ENCODE measurements at regions not wholly inside any gene's neighbourhood (a gene's known extent, or its start where the extent isn't known, plus 50 kb on each side); places are given as distances from the start of the nearest gene placed in this dataset.

DNA sequence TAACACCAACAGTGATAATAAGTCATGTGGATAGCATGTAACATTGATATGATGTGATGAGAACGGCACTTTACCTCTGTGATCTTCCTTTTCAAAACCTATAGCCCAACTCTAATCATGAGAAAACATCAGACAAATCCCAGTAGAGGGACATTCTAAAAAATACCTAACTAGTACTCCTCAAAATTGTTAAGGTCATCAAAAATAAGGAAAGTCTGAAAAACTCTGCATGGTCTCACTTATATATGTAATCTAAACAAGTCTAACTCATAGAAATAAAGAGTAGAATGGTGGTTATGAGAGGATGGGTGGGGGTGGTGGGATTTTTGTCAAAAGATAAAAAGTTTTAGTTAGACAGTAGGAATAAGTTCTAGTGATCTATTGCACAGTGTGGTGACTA is 243.9 kb upstream of the GRIA3 start:
- no peak for DNase-seq (ENCODE audit: low spot score)

GRCh38 chrX:122941806-122942205 is 242.3 kb upstream of the GRIA3 start:
- no peaks in the 10 kb centered on the region for H3K79me2 ChIP-seq
- H2AFZ ChIP-seq = no peak overlapping the region
- no peaks in the 10 kb centered on the region for H4K20me1 ChIP-seq (ENCODE audit: insufficient read depth, poor library complexity, severe bottlenecking)
- no peak for DNase-seq (ENCODE audit: low spot score)
- no peak overlapping the region for H3K4me2 ChIP-seq
- no peaks in the 10 kb centered on the region for H3K36me3 ChIP-seq (replicated peaks; ENCODE audit: insufficient read depth, low read depth)
- H3K27me3 ChIP-seq = no peaks in the 10 kb centered on the region
- H3K27ac ChIP-seq = no peak overlapping the region
- H3K9me3 ChIP-seq (ENCODE audit: low read depth) = no peaks in the 10 kb centered on the region
- 41% methylated on average over 1 of the region's 1 CpG for WGBS (ENCODE audit: low lambda C conversion rate, missing lambda C conversion rate)
- H3K4me1 ChIP-seq (ENCODE audit: insufficient read depth) = no peaks in the 10 kb centered on the region
- TF ChIP-seq EZH2 (IDR thresholded peaks at IDR 0.05; ENCODE audit: borderline replicate concordance) (no peak), EZH2phosphoT487 (IDR thresholded peaks at IDR 0.05; ENCODE audit: low read depth, severe bottlenecking, unreplicated experiment) (no peak)
- TF ChIP-seq, protein P1, sequence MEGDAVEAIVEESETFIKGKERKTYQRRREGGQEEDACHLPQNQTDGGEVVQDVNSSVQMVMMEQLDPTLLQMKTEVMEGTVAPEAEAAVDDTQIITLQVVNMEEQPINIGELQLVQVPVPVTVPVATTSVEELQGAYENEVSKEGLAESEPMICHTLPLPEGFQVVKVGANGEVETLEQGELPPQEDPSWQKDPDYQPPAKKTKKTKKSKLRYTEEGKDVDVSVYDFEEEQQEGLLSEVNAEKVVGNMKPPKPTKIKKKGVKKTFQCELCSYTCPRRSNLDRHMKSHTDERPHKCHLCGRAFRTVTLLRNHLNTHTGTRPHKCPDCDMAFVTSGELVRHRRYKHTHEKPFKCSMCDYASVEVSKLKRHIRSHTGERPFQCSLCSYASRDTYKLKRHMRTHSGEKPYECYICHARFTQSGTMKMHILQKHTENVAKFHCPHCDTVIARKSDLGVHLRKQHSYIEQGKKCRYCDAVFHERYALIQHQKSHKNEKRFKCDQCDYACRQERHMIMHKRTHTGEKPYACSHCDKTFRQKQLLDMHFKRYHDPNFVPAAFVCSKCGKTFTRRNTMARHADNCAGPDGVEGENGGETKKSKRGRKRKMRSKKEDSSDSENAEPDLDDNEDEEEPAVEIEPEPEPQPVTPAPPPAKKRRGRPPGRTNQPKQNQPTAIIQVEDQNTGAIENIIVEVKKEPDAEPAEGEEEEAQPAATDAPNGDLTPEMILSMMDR (IDR thresholded peaks at IDR 0.05; ENCODE audit: poor library complexity) = no peak
- no peaks in the 10 kb centered on the region for H3K9me2 ChIP-seq (replicated peaks; ENCODE audit: insufficient read depth)
- no peak overlapping the region for H3K4me3 ChIP-seq

More for the DNA sequence above, 243.9 kb upstream of the GRIA3 start:
- Histone ChIP-seq H3K4me3 (no peak overlapping the region), H3K27me3 (no peaks in the 10 kb centered on the region), H3K4me2 (no peak overlapping the region), H3K27ac (no peak overlapping the region), H2AFZ (no peak overlapping the region), H4K20me1 (ENCODE audit: insufficient read depth, poor library complexity, severe bottlenecking) (no peaks in the 10 kb centered on the region), H3K79me2 (no peaks in the 10 kb centered on the region), H3K9me3 (ENCODE audit: low read depth) (no peaks in the 10 kb centered on the region), H3K36me3 (replicated peaks; ENCODE audit: insufficient read depth, low read depth) (no peaks in the 10 kb centered on the region), H3K4me1 (ENCODE audit: insufficient read depth) (no peaks in the 10 kb centered on the region), H3K9me2 (replicated peaks; ENCODE audit: insufficient read depth) (no peaks in the 10 kb centered on the region)
- TF ChIP-seq, protein P1 (IDR thresholded peaks at IDR 0.05; ENCODE audit: poor library complexity) = no peak
- no peak for TF ChIP-seq EZH2phosphoT487 (IDR thresholded peaks at IDR 0.05; ENCODE audit: low read depth, severe bottlenecking, unreplicated experiment)
- no peak for TF ChIP-seq EZH2 (IDR thresholded peaks at IDR 0.05; ENCODE audit: borderline replicate concordance)
- WGBS (ENCODE audit: low lambda C conversion rate, missing lambda C conversion rate) = 64% methylated on average over 1 of the region's 1 CpG

- no peaks in the 10 kb centered on the region for H3K79me2 ChIP-seq
- no peak overlapping the region for H3K4me3 ChIP-seq
- no peak overlapping the region for H2AFZ ChIP-seq
- no peak for DNase-seq (ENCODE audit: low spot score)
- WGBS (ENCODE audit: low lambda C conversion rate, missing lambda C conversion rate) = 85% methylated on average over 3 of the region's 3 CpGs
- no peaks in the 10 kb centered on the region for H3K9me3 ChIP-seq (ENCODE audit: low read depth)
- TF ChIP-seq EZH2phosphoT487 (IDR thresholded peaks at IDR 0.05; ENCODE audit: low read depth, severe bottlenecking, unreplicated experiment) = no peak
- TF ChIP-seq EZH2 (IDR thresholded peaks at IDR 0.05; ENCODE audit: borderline replicate concordance) = no peak
- TF ChIP-seq, protein P1 (IDR thresholded peaks at IDR 0.05; ENCODE audit: poor library complexity) = no peak
- no peaks in the 10 kb centered on the region for H3K36me3 ChIP-seq (replicated peaks; ENCODE audit: insufficient read depth, low read depth)
- no peaks in the 10 kb centered on the region for H4K20me1 ChIP-seq (ENCODE audit: insufficient read depth, poor library complexity, severe bottlenecking)
- H3K4me1 ChIP-seq (ENCODE audit: insufficient read depth) = no peaks in the 10 kb centered on the region
- no peak overlapping the region for H3K4me2 ChIP-seq
- H3K27me3 ChIP-seq = no peaks in the 10 kb centered on the region
- no peak overlapping the region for H3K27ac ChIP-seq
- H3K9me2 ChIP-seq (replicated peaks; ENCODE audit: insufficient read depth) = no peaks in the 10 kb centered on the region
These were observed 240.2 kb upstream of the GRIA3 start for GRCh38 chrX:122943918-122944317.

- H3K4me2 ChIP-seq = no peak overlapping the region
- H2AFZ ChIP-seq = no peak overlapping the region
- H3K4me1 ChIP-seq (ENCODE audit: insufficient read depth) = no peaks in the 10 kb centered on the region
- H3K9me3 ChIP-seq (ENCODE audit: low read depth) = no peaks in the 10 kb centered on the region
- H3K4me3 ChIP-seq = no peak overlapping the region
- WGBS (ENCODE audit: low lambda C conversion rate, missing lambda C conversion rate) = 69% methylated on average over 4 of the region's 4 CpGs
- no peaks in the 10 kb centered on the region for H3K27me3 ChIP-seq
- no peaks in the 10 kb centered on the region for H3K36me3 ChIP-seq (replicated peaks; ENCODE audit: insufficient read depth, low read depth)
- H3K79me2 ChIP-seq = no peaks in the 10 kb centered on the region
- TF ChIP-seq, protein P1 (IDR thresholded peaks at IDR 0.05; ENCODE audit: poor library complexity) = no peak
- TF ChIP-seq EZH2phosphoT487 (IDR thresholded peaks at IDR 0.05; ENCODE audit: low read depth, severe bottlenecking, unreplicated experiment) (no peak), EZH2 (IDR thresholded peaks at IDR 0.05; ENCODE audit: borderline replicate concordance) (no peak)
- H3K9me2 ChIP-seq (replicated peaks; ENCODE audit: insufficient read depth) = no peaks in the 10 kb centered on the region
- no peaks in the 10 kb centered on the region for H4K20me1 ChIP-seq (ENCODE audit: insufficient read depth, poor library complexity, severe bottlenecking)
- no peak overlapping the region for H3K27ac ChIP-seq
- no peak for DNase-seq (ENCODE audit: low spot score)
These were observed 238.8 kb upstream of the GRIA3 start for GRCh38 chrX:122945328-122945727.

Data from hepatocyte (in vitro differentiated cells).